ENCODE measurements at regions not wholly inside any gene's neighbourhood (a gene's known extent, or its start where the extent isn't known, plus 50 kb on each side); places are given as distances from the start of the nearest gene placed in this dataset.

- H3K27ac ChIP-seq (ENCODE audit: low read depth, low read length): no peak overlapping the region
- H3K9me2 ChIP-seq (replicated peaks; ENCODE audit: control insufficient read depth, low read length): no peaks in the 10 kb centered on the region
- no peaks in the 10 kb centered on the region for H3F3A ChIP-seq (ENCODE audit: control insufficient read depth, insufficient read depth)
- H4K20me1 ChIP-seq (ENCODE audit: control insufficient read depth, insufficient read depth, low read depth, low read length): no peaks in the 10 kb centered on the region
- H3K4me2 ChIP-seq (ENCODE audit: low read length): no peak overlapping the region
- no peaks in the 10 kb centered on the region for H3K4me1 ChIP-seq (ENCODE audit: control insufficient read depth, low read length)
- H3K9me3 ChIP-seq (ENCODE audit: control insufficient read depth, insufficient read depth, low read length): no peaks in the 10 kb centered on the region
- H3K27me3 ChIP-seq (ENCODE audit: control insufficient read depth, low read length): no peaks in the 10 kb centered on the region
- no peak overlapping the region for H3K4me3 ChIP-seq (ENCODE audit: low read length)
- H3K36me3 ChIP-seq (ENCODE audit: control insufficient read depth, low read length): no peaks in the 10 kb centered on the region
- TF ChIP-seq, protein P1, sequence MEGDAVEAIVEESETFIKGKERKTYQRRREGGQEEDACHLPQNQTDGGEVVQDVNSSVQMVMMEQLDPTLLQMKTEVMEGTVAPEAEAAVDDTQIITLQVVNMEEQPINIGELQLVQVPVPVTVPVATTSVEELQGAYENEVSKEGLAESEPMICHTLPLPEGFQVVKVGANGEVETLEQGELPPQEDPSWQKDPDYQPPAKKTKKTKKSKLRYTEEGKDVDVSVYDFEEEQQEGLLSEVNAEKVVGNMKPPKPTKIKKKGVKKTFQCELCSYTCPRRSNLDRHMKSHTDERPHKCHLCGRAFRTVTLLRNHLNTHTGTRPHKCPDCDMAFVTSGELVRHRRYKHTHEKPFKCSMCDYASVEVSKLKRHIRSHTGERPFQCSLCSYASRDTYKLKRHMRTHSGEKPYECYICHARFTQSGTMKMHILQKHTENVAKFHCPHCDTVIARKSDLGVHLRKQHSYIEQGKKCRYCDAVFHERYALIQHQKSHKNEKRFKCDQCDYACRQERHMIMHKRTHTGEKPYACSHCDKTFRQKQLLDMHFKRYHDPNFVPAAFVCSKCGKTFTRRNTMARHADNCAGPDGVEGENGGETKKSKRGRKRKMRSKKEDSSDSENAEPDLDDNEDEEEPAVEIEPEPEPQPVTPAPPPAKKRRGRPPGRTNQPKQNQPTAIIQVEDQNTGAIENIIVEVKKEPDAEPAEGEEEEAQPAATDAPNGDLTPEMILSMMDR (IDR thresholded peaks at IDR 0.05; ENCODE audit: low read depth, low read length, poor library complexity, severe bottlenecking): no peak
- TF ChIP-seq EZH2phosphoT487 (IDR thresholded peaks at IDR 0.05; ENCODE audit: borderline replicate concordance, low read length): no peak
- no peaks in the 10 kb centered on the region for H3K79me2 ChIP-seq (ENCODE audit: control insufficient read depth, low read length)
Observed at GRCh38 chr13:64506246-64506645, 2723.9 kb downstream of the PCDH9 start.

GRCh38 chr13:64505336-64505910 is 2724.7 kb downstream of the PCDH9 start:
- Histone ChIP-seq H3K79me2 (ENCODE audit: control insufficient read depth, low read length) (no peaks in the 10 kb centered on the region), H4K20me1 (ENCODE audit: control insufficient read depth, insufficient read depth, low read depth, low read length) (no peaks in the 10 kb centered on the region), H3K4me2 (ENCODE audit: low read length) (no peak overlapping the region), H3K27me3 (ENCODE audit: control insufficient read depth, low read length) (no peaks in the 10 kb centered on the region), H3K27ac (ENCODE audit: low read depth, low read length) (no peak overlapping the region), H3K4me1 (ENCODE audit: control insufficient read depth, low read length) (no peaks in the 10 kb centered on the region), H3F3A (ENCODE audit: control insufficient read depth, insufficient read depth) (no peaks in the 10 kb centered on the region), H3K9me2 (replicated peaks; ENCODE audit: control insufficient read depth, low read length) (no peaks in the 10 kb centered on the region), H3K36me3 (ENCODE audit: control insufficient read depth, low read length) (no peaks in the 10 kb centered on the region), H3K9me3 (ENCODE audit: control insufficient read depth, insufficient read depth, low read length) (no peaks in the 10 kb centered on the region), H3K4me3 (ENCODE audit: low read length) (no peak overlapping the region)
- no peak for TF ChIP-seq EZH2phosphoT487 (IDR thresholded peaks at IDR 0.05; ENCODE audit: borderline replicate concordance, low read length)
- TF ChIP-seq, protein P1 (IDR thresholded peaks at IDR 0.05; ENCODE audit: low read depth, low read length, poor library complexity, severe bottlenecking): no peak

DNA sequence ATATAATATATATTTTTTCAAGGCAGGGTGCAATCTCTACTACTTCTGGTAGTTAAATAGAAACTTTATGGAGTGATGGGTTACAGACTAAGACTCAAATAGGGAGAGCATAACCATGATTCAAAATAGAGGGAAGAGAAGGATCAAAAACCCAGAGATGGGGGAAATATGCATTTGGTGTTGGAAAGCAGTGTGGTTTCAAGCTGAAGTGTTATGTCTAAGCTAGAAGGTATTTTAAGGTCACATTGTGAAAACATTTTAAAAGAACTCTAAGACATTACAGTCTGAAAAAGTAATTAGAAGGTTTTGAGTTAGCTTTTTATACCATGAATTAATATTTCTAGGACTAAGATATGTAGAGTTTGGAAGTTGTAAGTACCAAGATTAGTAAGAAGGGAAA is 2741.4 kb downstream of the PCDH9 start:
- no peak for TF ChIP-seq EZH2phosphoT487 (IDR thresholded peaks at IDR 0.05; ENCODE audit: borderline replicate concordance, low read length)
- TF ChIP-seq, protein P1 (IDR thresholded peaks at IDR 0.05; ENCODE audit: low read depth, low read length, poor library complexity, severe bottlenecking): no peak
- H3K4me2 ChIP-seq (ENCODE audit: low read length): no peak overlapping the region
- H3K79me2 ChIP-seq (ENCODE audit: control insufficient read depth, low read length): no peaks in the 10 kb centered on the region
- no peaks in the 10 kb centered on the region for H3K4me1 ChIP-seq (ENCODE audit: control insufficient read depth, low read length)
- no peaks in the 10 kb centered on the region for H3K36me3 ChIP-seq (ENCODE audit: control insufficient read depth, low read length)
- no peaks in the 10 kb centered on the region for H3K9me3 ChIP-seq (ENCODE audit: control insufficient read depth, insufficient read depth, low read length)
- no peaks in the 10 kb centered on the region for H4K20me1 ChIP-seq (ENCODE audit: control insufficient read depth, insufficient read depth, low read depth, low read length)
- H3K27ac ChIP-seq (ENCODE audit: low read depth, low read length): no peak overlapping the region
- no peak overlapping the region for H3K4me3 ChIP-seq (ENCODE audit: low read length)
- H3K9me2 ChIP-seq (replicated peaks; ENCODE audit: control insufficient read depth, low read length): no peaks in the 10 kb centered on the region
- H3K27me3 ChIP-seq (ENCODE audit: control insufficient read depth, low read length): no peaks in the 10 kb centered on the region
- H3F3A ChIP-seq (ENCODE audit: control insufficient read depth, insufficient read depth): no peaks in the 10 kb centered on the region
